ENCODE measurements at regions not wholly inside any gene's neighbourhood (a gene's known extent, or its start where the extent isn't known, plus 50 kb on each side); places are given as distances from the start of the nearest gene placed in this dataset.

DNA sequence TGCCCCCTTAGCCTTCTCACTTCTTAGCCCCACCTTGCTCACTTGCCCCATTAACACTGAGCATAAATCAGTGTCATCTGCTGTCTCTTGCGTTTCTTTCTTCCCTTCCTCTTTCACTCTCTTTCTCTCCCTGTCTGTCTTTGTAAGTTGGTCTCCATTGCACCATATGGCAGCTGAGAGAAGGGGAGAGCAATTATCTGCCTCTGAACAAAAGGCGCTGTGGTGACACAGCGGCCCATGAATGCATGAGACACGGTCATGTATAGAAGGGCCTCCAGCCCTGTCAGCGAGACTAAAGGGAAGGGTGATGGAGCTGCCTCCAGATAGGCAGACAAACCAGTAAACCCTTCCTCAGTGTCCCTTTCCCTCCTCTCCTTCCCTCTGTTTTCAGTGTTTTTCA is 88.8 kb upstream of the PCDH18 start:
- H3K9me3 ChIP-seq (replicated peaks in 1 of 2; ENCODE audit: control insufficient read depth in 1 of 2, insufficient read depth in 1 of 2, low read length in 2 of 2), result no peaks in the 10 kb centered on the region
- no peak overlapping the region for H3K4me3 Mint-ChIP-seq
- H3K79me2 ChIP-seq (ENCODE audit: insufficient read depth, low read length), result no peaks in the 10 kb centered on the region
- no peak overlapping the region for H2AFZ ChIP-seq (ENCODE audit: insufficient read depth, low read depth, low read length, poor library complexity, severe bottlenecking)
- H3K4me1 Mint-ChIP-seq, result no peaks in the 10 kb centered on the region
- TF ChIP-seq, protein P1, sequence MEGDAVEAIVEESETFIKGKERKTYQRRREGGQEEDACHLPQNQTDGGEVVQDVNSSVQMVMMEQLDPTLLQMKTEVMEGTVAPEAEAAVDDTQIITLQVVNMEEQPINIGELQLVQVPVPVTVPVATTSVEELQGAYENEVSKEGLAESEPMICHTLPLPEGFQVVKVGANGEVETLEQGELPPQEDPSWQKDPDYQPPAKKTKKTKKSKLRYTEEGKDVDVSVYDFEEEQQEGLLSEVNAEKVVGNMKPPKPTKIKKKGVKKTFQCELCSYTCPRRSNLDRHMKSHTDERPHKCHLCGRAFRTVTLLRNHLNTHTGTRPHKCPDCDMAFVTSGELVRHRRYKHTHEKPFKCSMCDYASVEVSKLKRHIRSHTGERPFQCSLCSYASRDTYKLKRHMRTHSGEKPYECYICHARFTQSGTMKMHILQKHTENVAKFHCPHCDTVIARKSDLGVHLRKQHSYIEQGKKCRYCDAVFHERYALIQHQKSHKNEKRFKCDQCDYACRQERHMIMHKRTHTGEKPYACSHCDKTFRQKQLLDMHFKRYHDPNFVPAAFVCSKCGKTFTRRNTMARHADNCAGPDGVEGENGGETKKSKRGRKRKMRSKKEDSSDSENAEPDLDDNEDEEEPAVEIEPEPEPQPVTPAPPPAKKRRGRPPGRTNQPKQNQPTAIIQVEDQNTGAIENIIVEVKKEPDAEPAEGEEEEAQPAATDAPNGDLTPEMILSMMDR (IDR thresholded peaks at IDR 0.05), result no peak
- intact Hi-C loops (cut with micrococcal nuclease), result no loop called here
- 89% methylated on average over 4 of the region's 5 CpGs for WGBS (ENCODE audit: insufficient coverage)
- no peaks in the 10 kb centered on the region for H4K20me1 ChIP-seq (ENCODE audit: insufficient read depth, low read length)
- H3K27me3 ChIP-seq (ENCODE audit: control insufficient read depth in 2 of 2, insufficient read depth in 2 of 2, low read length in 2 of 2), result no peaks in the 10 kb centered on the region
- no peaks in the 10 kb centered on the region for H3K36me3 ChIP-seq (replicated peaks in 1 of 2; ENCODE audit: control insufficient read depth in 1 of 2, insufficient read depth in 2 of 2, low read length in 2 of 2)
- H3K4me2 ChIP-seq (replicated peaks; ENCODE audit: extremely low read depth, low read length, poor library complexity, severe bottlenecking), result no peak overlapping the region
- peaks cover 0 to 5% (median 0%) of the 10 kb centered on the region in 7 donors for H3K9me3 Mint-ChIP-seq
- no peak for DNase-seq
- no peak overlapping the region for H3K27ac ChIP-seq (ENCODE audit: low read depth in 1 of 2, low read length in 2 of 2)
- no peak overlapping the region for H3K27ac Mint-ChIP-seq
- no peaks in the 10 kb centered on the region for H3K36me3 Mint-ChIP-seq
- no peak overlapping the region for H3K9ac ChIP-seq (ENCODE audit: insufficient read depth, low read length, poor library complexity, severe bottlenecking)
- no peaks in the 10 kb centered on the region for H3K4me1 ChIP-seq (ENCODE audit: control insufficient read depth in 1 of 2, insufficient read depth in 2 of 2, low read length in 2 of 2)
- H3K4me3 ChIP-seq (replicated peaks in 1 of 3; ENCODE audit: low read depth in 2 of 3, low read length in 3 of 3), result no peak overlapping the region
- H3K27me3 Mint-ChIP-seq (ENCODE audit: low read depth in 3 of 3), result no peaks in the 10 kb centered on the region

DNA sequence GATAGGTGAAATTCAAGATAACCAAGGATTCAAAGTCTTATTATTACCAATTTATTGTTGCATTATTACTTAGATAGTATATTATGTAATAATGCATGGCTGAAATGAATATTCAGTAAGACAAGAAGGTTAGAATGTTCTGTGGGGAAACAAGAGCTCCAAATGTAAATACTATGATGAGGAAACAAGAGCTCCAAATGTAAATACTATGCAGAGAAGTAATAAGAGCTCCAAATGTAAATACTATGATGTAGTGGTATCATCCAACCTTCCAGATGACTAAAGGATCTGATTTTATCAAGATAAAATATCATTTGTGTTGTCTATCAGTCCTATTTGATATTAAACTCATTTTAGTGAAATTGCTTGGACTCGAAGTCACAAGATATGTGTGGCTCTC is 82.2 kb upstream of the PCDH18 start:
- H3K36me3 Mint-ChIP-seq, result no peaks in the 10 kb centered on the region
- no peak overlapping the region for H3K9ac ChIP-seq (ENCODE audit: insufficient read depth, low read length, poor library complexity, severe bottlenecking)
- peaks cover 0 to 1% (median 0%) of the 10 kb centered on the region in 3 donors for H3K27me3 Mint-ChIP-seq (ENCODE audit: low read depth in 3 of 3)

More for the DNA sequence above, 82.2 kb upstream of the PCDH18 start:
- H4K20me1 ChIP-seq (ENCODE audit: insufficient read depth, low read length), result no peaks in the 10 kb centered on the region
- no peaks in the 10 kb centered on the region for H3K4me1 Mint-ChIP-seq
- no peaks in the 10 kb centered on the region for H3K79me2 ChIP-seq (ENCODE audit: insufficient read depth, low read length)
- no peak overlapping the region for H2AFZ ChIP-seq (ENCODE audit: insufficient read depth, low read depth, low read length, poor library complexity, severe bottlenecking)
- H3K36me3 ChIP-seq (replicated peaks in 1 of 2; ENCODE audit: control insufficient read depth in 1 of 2, insufficient read depth in 2 of 2, low read length in 2 of 2), result no peaks in the 10 kb centered on the region
- H3K27ac Mint-ChIP-seq, result no peak overlapping the region
- no peak overlapping the region for H3K4me3 Mint-ChIP-seq
- no peaks in the 10 kb centered on the region for H3K27me3 ChIP-seq (ENCODE audit: control insufficient read depth in 2 of 2, insufficient read depth in 2 of 2, low read length in 2 of 2)
- H3K4me2 ChIP-seq (replicated peaks; ENCODE audit: extremely low read depth, low read length, poor library complexity, severe bottlenecking), result no peak overlapping the region
- H3K9me3 Mint-ChIP-seq, result peaks cover 0 to 17% (median 3%) of the 10 kb centered on the region in 7 donors
- 60% methylated on average over 1 of the region's 1 CpG for WGBS (ENCODE audit: insufficient coverage)
- TF ChIP-seq, protein P1 (IDR thresholded peaks at IDR 0.05), result no peak
- no peak for DNase-seq
- intact Hi-C loops (cut with micrococcal nuclease), result no loop called here
- peaks cover 0 to 5% of the 10 kb centered on the region in 2 donors for H3K9me3 ChIP-seq (replicated peaks in 1 of 2; ENCODE audit: control insufficient read depth in 1 of 2, insufficient read depth in 1 of 2, low read length in 2 of 2)
- no peak overlapping the region for H3K27ac ChIP-seq (ENCODE audit: low read depth in 1 of 2, low read length in 2 of 2)
- no peaks in the 10 kb centered on the region for H3K4me1 ChIP-seq (ENCODE audit: control insufficient read depth in 1 of 2, insufficient read depth in 2 of 2, low read length in 2 of 2)
- H3K4me3 ChIP-seq (replicated peaks in 1 of 3; ENCODE audit: low read depth in 2 of 3, low read length in 3 of 3), result no peak overlapping the region
